ENCODE measurements at regions not wholly inside any gene's neighbourhood (a gene's known extent, or its start where the extent isn't known, plus 50 kb on each side); places are given as distances from the start of the nearest gene placed in this dataset.

- TF ChIP-seq CTCF (conservative IDR thresholded peaks at IDR 0.05 in 1 of 2, IDR thresholded peaks at IDR 0.05 in 1 of 2; ENCODE audit: low read depth in 1 of 2, low read length in 2 of 2) (no peak), EZH2 (IDR thresholded peaks at IDR 0.05; ENCODE audit: low read length, missing control alignments) (no peak)
Observed at GRCh38 chr4:126466848-126467247, 1152.1 kb downstream of the FAT4 start.

All from fibroblast of lung (primary cell).